Activated CD4-positive, alpha-beta T cell treated with anti-CD3 and anti-CD28 coated beads for 1 hour (primary cell): ENCODE measurements at regions not wholly inside any gene's neighbourhood (a gene's known extent, or its start where the extent isn't known, plus 50 kb on each side); places are given as distances from the start of the nearest gene placed in this dataset.

Experiments
- DNase-seq: peaks from one replicate; pipeline ENCODE4 v3.0.0-alpha.2; 2020

- DNase-seq = no peak
These were observed 351.2 kb upstream of the EEF2KMT start for GRCh38 chr16:5448798-5449197.

GRCh38 chr16:5447734-5448133 lies 350.1 kb upstream of the EEF2KMT start:
- DNase-seq = no peak

- DNase-seq = no peak
These were observed 349.1 kb upstream of the EEF2KMT start for GRCh38 chr16:5446623-5447240.

- DNase-seq = no peak
These were observed 346.6 kb upstream of the EEF2KMT start for GRCh38 chr16:5444189-5444588.

- DNase-seq = no peak
These were observed 345.4 kb upstream of the EEF2KMT start for GRCh38 chr16:5442986-5443385.

GRCh38 chr16:5442054-5442453 lies 344.5 kb upstream of the EEF2KMT start:
- no peak for DNase-seq

GRCh38 chr16:5438591-5438990 lies 341.0 kb upstream of the EEF2KMT start:
- DNase-seq = no peak

- DNase-seq = no peak
These were observed 336.0 kb upstream of the EEF2KMT start for GRCh38 chr16:5433587-5433986.

- no peak for DNase-seq
These were observed 334.6 kb upstream of the EEF2KMT start for GRCh38 chr16:5432166-5432565.

GRCh38 chr16:5430598-5430997 lies 333.0 kb upstream of the EEF2KMT start:
- DNase-seq = no peak

GRCh38 chr16:5428932-5429331 lies 331.3 kb upstream of the EEF2KMT start:
- no peak for DNase-seq

GRCh38 chr16:5427571-5427970 lies 330.0 kb upstream of the EEF2KMT start:
- DNase-seq = no peak

GRCh38 chr16:5422643-5423496 lies 325.3 kb upstream of the EEF2KMT start:
- no peak for DNase-seq

GRCh38 chr16:5422047-5422446 lies 324.5 kb upstream of the EEF2KMT start:
- no peak for DNase-seq

- no peak for DNase-seq
These were observed 318.4 kb upstream of the EEF2KMT start for GRCh38 chr16:5416013-5416412.

GRCh38 chr16:5415123-5415522 lies 317.5 kb upstream of the EEF2KMT start:
- no peak for DNase-seq

- no peak for DNase-seq
These were observed 315.1 kb upstream of the EEF2KMT start for GRCh38 chr16:5412731-5413130.

- DNase-seq = no peak
These were observed 300.6 kb upstream of the EEF2KMT start for GRCh38 chr16:5398203-5398602.

GRCh38 chr16:5396880-5397279 lies 299.3 kb upstream of the EEF2KMT start:
- no peak for DNase-seq

- no peak for DNase-seq
These were observed 295.5 kb upstream of the EEF2KMT start for GRCh38 chr16:5393070-5393469.

- no peak for DNase-seq
These were observed 289.4 kb upstream of the EEF2KMT start for GRCh38 chr16:5386989-5387388.

GRCh38 chr16:5385811-5386210 lies 288.2 kb upstream of the EEF2KMT start:
- no peak for DNase-seq

GRCh38 chr16:5385115-5385514 lies 287.5 kb upstream of the EEF2KMT start:
- no peak for DNase-seq

- no peak for DNase-seq
These were observed 286.1 kb upstream of the EEF2KMT start for GRCh38 chr16:5383737-5384136.

GRCh38 chr16:5382484-5382883 lies 284.9 kb upstream of the EEF2KMT start:
- DNase-seq = no peak
